CD8-positive, alpha-beta memory T cell (primary cell): ENCODE measurements at regions not wholly inside any gene's neighbourhood (a gene's known extent, or its start where the extent isn't known, plus 50 kb on each side); places are given as distances from the start of the nearest gene placed in this dataset.
A peak's percentile ranks its signal among the peaks of the same experiment; 100 is the strongest.
"Not testable (repeated sequence)": the region's sequence is repeated elsewhere in the genome, so short reads cannot be mapped to it uniquely, and the experiment has no call there.

ENCODE experiments used
- CTCF ChIA-PET: fragments of 350-600 bp; sonication (Branson Sonifier 250); formaldehyde crosslinking; loops from one replicate; lab custom pipeline; 2021; ENCODE audit warnings: antibody characterized with exemption; lab: Charles Lee
- POLR2A ChIA-PET: fragments of 350-600 bp; sonication (Branson Sonifier 250); formaldehyde crosslinking; loops from one replicate; lab custom pipeline; 2021; ENCODE audit warnings: antibody characterized with exemption; lab: Charles Lee
- DNase-seq, 5 donors: peaks; one replicate each; pipeline versions ENCODE4 v3.0.0 to v3.0.0-alpha.2; 2020 to 2022; ENCODE audit warnings: mixed read lengths in 1 of 5
- H3K27ac ChIP-seq: one replicate; pipeline ENCODE4 v1.7.0; 2013; ENCODE audit warnings: low read depth, mild to moderate bottlenecking, low read length, moderate library complexity
- H3K27me3 ChIP-seq: 2 replicates; pipeline ENCODE4 v1.7.0; 2013; ENCODE audit warnings: low read length, mild to moderate bottlenecking; ENCODE audit not compliant: insufficient read depth, poor library complexity, severe bottlenecking
- H3K36me3 ChIP-seq: 2 replicates; pipeline ENCODE4 v1.7.0; 2013; ENCODE audit warnings: mild to moderate bottlenecking, low read length, moderate library complexity; ENCODE audit not compliant: insufficient read depth
- H3K4me1 ChIP-seq: 2 replicates; pipeline ENCODE4 v1.7.0; 2013; ENCODE audit warnings: mild to moderate bottlenecking, low read length, moderate library complexity; ENCODE audit not compliant: insufficient read depth
- H3K4me3 ChIP-seq: 2 replicates; pipeline ENCODE4 v1.7.0; 2013; ENCODE audit warnings: mild to moderate bottlenecking, low read length
- H3K9me3 ChIP-seq: 2 replicates; pipeline ENCODE4 v1.7.0; 2013; ENCODE audit warnings: mild to moderate bottlenecking, low read length
- H3K27ac Mint-ChIP-seq, 8 donors: one replicate each; pipeline ENCODE4 v1.8.0; 2020 to 2021; ENCODE audit warnings: mixed read lengths in 8 of 8, mild to moderate bottlenecking in 6 of 8, inconsistent platforms in 3 of 8, moderate library complexity in 3 of 8
- H3K27me3 Mint-ChIP-seq, 2 donors: one replicate each; pipeline ENCODE4 v1.8.0; 2020 to 2021; ENCODE audit warnings: mixed read lengths in 2 of 2, mild to moderate bottlenecking in 1 of 2, moderate library complexity in 1 of 2
- H3K36me3 Mint-ChIP-seq, 3 donors: one replicate each; pipeline ENCODE4 v1.8.0; 2020 to 2021; ENCODE audit warnings: mixed read lengths in 3 of 3, inconsistent platforms in 1 of 3, mild to moderate bottlenecking in 1 of 3
- H3K4me1 Mint-ChIP-seq, 3 donors: one replicate each; pipeline ENCODE4 v1.8.0; 2020 to 2021; ENCODE audit warnings: mixed read lengths in 3 of 3, inconsistent platforms in 1 of 3, mild to moderate bottlenecking in 1 of 3
- H3K4me3 Mint-ChIP-seq, 7 donors: one replicate each; pipeline ENCODE4 v1.8.0; 2020 to 2021; ENCODE audit warnings: mixed read lengths in 7 of 7, mild to moderate bottlenecking in 6 of 7, moderate library complexity in 4 of 7, inconsistent platforms in 2 of 7
- H3K9me3 Mint-ChIP-seq, 5 donors: one replicate each; pipeline ENCODE4 v1.8.0; 2020 to 2022; ENCODE audit warnings: mixed read lengths in 5 of 5, mild to moderate bottlenecking in 3 of 5, moderate library complexity in 2 of 5, inconsistent platforms in 1 of 5

DNA sequence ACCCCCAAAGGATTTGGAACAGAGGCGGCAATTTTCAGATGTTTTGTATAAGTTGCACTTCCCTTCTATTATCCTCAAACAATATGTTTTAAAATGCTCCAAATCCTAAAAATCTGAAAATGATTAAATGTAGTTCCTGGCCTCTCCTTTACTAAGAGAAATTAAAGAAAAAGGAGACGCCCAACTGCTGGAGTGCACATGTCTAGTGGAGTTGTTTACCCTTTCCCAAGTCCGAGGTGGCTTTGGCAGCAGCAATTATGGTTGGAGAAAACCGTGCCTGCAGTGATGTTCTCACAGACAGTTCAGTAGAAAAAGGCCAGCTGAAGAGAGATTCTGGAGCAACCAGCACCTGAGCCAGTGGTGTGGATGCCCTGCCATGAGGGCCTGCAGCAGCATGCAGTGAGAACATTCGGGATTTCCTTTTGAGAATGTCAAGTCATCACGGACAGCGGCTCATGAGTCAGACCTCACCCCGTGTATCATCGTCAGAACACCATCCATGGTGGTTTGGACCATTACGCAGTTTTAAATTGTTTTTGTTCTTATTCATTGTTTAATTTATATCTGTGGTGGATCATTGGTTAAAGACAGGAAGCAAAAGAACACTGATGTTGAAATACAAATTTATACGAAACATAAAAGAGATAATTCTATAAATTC, 179.0 kb upstream of the KRR1 start:
- CTCF ChIA-PET, result no interaction called here
- POLR2A ChIA-PET, result no interaction called here
- Mint-ChIP-seq H3K9me3 (no peaks in the 10 kb centered on the region), H3K27ac (no peak overlapping the region), H3K4me1 (no peaks in the 10 kb centered on the region), H3K27me3 (no peaks in the 10 kb centered on the region), H3K4me3 (no peak overlapping the region), H3K36me3 (no peaks in the 10 kb centered on the region)
- DNase-seq, result no peak
- H3K9me3 ChIP-seq, result no peaks in the 10 kb centered on the region
- H3K36me3 ChIP-seq, result no peaks in the 10 kb centered on the region
- H3K27ac ChIP-seq, result no peak overlapping the region
- H3K27me3 ChIP-seq, result no peaks in the 10 kb centered on the region
- H3K4me3 ChIP-seq, result no peak overlapping the region
- no peaks in the 10 kb centered on the region for H3K4me1 ChIP-seq

DNA sequence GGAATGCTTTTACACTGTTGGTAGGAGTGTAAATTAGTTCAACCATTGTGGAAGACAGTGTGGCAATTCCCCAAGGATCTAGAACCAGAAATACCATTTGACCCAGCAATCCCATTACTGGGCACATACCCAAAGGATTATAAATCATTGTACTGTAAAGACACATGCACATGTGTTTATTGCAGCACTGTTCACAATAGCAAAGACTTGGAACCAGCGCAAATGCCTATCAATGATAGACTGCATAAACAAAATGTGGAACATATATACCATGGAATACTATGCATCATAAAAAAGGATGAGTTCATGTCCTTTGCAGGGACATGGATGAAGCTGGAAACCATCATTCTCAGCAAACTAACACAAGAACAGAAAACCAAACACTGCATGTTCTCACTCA, 174.8 kb upstream of the KRR1 start:
- H3K27me3 ChIP-seq, H3K27ac Mint-ChIP-seq, H3K4me3 Mint-ChIP-seq, H3K27me3 Mint-ChIP-seq, POLR2A ChIA-PET, H3K4me3 ChIP-seq, H3K4me1 Mint-ChIP-seq, H3K4me1 ChIP-seq, CTCF ChIA-PET, H3K9me3 Mint-ChIP-seq, H3K27ac ChIP-seq, DNase-seq, H3K9me3 ChIP-seq, H3K36me3 Mint-ChIP-seq, H3K36me3 ChIP-seq: not testable (repeated sequence)

DNA sequence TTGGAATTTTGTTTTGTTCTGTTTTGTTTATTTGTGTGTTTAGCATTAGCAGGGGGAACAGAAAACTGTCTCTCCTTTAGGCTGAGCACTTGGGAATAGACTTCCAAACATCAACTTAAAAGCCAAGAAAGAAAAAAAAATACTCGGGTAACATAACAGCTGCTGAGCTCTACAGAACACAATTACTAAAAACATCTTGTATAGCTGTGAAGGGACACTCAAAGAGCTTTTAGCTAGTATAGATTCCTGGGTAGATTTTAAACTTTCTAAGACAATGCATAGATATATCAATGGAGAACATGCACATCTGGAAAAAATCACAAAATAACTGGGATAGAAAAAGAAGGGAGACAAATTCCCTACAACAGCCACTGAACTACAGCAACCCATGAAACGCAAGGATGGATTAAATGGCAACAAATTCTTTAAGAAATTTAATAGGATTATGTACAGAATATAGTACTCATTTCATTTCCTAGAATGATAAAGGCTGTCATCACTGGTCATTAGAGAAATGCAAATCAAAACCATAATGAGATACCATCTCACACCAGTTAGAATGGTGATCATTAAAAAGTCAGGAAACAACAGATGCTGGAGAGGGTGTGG, 174.3 kb upstream of the KRR1 start:
- no peaks in the 10 kb centered on the region for H3K27me3 ChIP-seq
- Mint-ChIP-seq H3K36me3 (no peaks in the 10 kb centered on the region), H3K27me3 (no peaks in the 10 kb centered on the region), H3K4me1 (no peaks in the 10 kb centered on the region), H3K4me3 (no peak overlapping the region), H3K27ac (no peak overlapping the region), H3K9me3 (peaks cover 0 to 4% (median 0%) of the 10 kb centered on the region in 5 donors)
- no peak overlapping the region for H3K4me3 ChIP-seq
- H3K9me3 ChIP-seq, result no peaks in the 10 kb centered on the region
- CTCF ChIA-PET, result no interaction called here
- H3K36me3 ChIP-seq, result no peaks in the 10 kb centered on the region
- POLR2A ChIA-PET, result no interaction called here
- DNase-seq, result no peak
- H3K27ac ChIP-seq, result no peak overlapping the region
- H3K4me1 ChIP-seq, result no peaks in the 10 kb centered on the region

DNA sequence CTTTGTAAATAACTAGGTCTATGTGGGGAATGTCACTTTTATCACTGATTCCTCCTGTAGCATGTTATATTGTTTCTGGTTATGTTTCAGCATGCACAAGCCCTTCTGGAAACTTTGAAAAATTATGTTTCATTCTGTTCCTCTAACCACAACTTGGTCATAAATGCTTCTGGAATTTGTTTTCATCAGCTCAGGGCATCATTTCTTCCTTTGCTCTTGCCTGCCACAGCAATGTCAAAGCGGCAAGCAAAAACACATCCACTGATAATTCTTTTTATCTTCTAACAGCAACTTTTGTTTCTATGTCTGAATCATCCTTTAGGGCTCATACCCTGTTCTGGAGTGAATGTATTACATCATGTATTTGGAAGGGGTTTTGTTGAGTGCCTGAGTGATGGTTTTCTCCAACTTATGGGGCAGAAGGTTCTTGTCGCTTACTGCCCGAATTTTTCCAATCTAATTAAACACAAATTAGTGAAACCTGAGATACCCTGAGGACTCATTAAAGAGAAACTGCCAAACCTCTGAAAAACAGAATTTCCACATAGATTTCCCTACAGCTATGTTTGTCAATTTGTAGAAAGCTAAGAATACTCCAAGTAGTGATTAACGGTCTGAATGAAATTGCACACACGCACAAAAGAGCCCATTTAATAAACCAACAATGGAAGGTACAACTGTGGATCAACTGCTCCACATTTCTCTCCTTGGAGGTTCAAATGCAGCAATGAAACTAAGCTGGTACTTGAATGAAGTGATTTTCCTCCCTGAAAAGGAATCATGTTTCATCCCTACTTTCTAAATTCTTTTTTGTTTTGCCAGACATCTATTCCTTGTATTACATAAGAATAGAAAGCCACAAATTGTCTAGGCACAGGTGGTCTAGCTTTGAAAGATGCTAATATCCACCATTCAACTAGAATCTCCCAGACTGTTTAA, 173.5 kb upstream of the KRR1 start:
- Histone ChIP-seq H3K9me3 (no peaks in the 10 kb centered on the region), H3K27ac (no peak overlapping the region), H3K27me3 (no peaks in the 10 kb centered on the region), H3K4me1 (no peaks in the 10 kb centered on the region), H3K36me3 (no peaks in the 10 kb centered on the region), H3K4me3 (no peak overlapping the region)
- POLR2A ChIA-PET, result no interaction called here
- Mint-ChIP-seq H3K4me3 (no peak overlapping the region), H3K27ac (no peak overlapping the region), H3K27me3 (no peaks in the 10 kb centered on the region), H3K4me1 (no peaks in the 10 kb centered on the region), H3K9me3 (peaks cover 0 to 4% (median 0%) of the 10 kb centered on the region in 5 donors), H3K36me3 (peaks cover 0 to 2% (median 0%) of the 10 kb centered on the region in 3 donors)
- DNase-seq, result no peak
- CTCF ChIA-PET, result no interaction called here

DNA sequence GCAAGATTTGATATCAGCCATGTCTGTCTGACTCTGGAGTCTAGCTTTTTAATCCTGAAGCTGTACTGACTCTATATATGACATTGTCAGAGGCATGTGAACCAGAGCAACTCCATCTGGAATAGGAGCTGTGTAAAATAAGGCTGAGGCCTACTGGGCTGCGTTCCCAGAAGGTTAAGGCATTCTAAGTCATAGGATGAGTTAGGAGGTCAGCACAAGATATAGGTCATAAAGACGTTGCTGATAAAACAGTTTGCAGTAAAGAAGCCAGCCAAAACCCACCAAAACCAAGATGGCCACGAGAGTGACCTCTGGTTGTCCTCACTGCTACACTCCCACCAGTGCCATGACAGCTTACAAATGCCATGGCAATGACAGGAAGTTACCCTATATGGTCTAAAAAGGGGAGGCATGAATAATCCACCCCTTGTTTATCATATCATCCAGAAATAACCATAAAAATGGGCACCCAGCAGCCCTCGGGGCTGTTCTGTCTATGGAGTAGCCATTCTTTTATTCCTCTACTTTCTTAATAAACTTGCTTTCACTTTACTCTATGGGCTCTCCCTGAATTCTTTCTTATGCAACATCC, 172.7 kb upstream of the KRR1 start:
- H3K36me3 ChIP-seq, H3K4me3 Mint-ChIP-seq, CTCF ChIA-PET, H3K27me3 Mint-ChIP-seq, H3K4me1 Mint-ChIP-seq, POLR2A ChIA-PET, H3K9me3 Mint-ChIP-seq, DNase-seq, H3K27ac Mint-ChIP-seq, H3K9me3 ChIP-seq, H3K4me1 ChIP-seq, H3K4me3 ChIP-seq, H3K36me3 Mint-ChIP-seq, H3K27ac ChIP-seq, H3K27me3 ChIP-seq: not testable (repeated sequence)

DNA sequence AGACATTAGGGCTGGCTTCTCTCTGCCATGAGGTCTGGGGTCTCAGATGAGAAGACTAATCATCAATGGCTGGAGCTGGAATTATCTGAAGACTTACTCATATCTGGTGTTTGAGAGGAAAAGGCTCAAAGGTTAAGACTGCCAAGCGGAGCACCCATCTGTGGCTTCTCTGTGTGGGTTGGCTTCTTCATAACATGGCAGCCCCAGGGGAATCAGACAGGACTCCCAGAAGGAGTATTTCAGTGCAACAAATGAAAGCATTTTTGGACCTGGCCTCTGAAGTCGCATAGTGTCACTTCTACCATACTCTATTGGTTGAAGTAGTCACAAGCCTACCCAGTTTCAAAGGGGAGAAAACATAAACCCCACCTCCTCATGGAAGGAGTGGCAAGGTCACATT, 171.8 kb upstream of the KRR1 start:
- Mint-ChIP-seq H3K4me3 (no peak overlapping the region), H3K27me3 (no peaks in the 10 kb centered on the region), H3K27ac (peak overlapping the region in 1 of 8 donors; percentile 54), H3K36me3 (peaks cover 0 to 4% (median 0%) of the 10 kb centered on the region in 3 donors), H3K9me3 (peaks cover 0 to 4% (median 0%) of the 10 kb centered on the region in 5 donors), H3K4me1 (no peaks in the 10 kb centered on the region)
- H3K4me1 ChIP-seq, result no peaks in the 10 kb centered on the region
- no peak overlapping the region for H3K27ac ChIP-seq
- no peaks in the 10 kb centered on the region for H3K36me3 ChIP-seq
- no peaks in the 10 kb centered on the region for H3K27me3 ChIP-seq
- no peak overlapping the region for H3K4me3 ChIP-seq
- no peaks in the 10 kb centered on the region for H3K9me3 ChIP-seq
- ChIA-PET CTCF (no interaction called here), POLR2A (no interaction called here)
- DNase-seq, result no peak

DNA sequence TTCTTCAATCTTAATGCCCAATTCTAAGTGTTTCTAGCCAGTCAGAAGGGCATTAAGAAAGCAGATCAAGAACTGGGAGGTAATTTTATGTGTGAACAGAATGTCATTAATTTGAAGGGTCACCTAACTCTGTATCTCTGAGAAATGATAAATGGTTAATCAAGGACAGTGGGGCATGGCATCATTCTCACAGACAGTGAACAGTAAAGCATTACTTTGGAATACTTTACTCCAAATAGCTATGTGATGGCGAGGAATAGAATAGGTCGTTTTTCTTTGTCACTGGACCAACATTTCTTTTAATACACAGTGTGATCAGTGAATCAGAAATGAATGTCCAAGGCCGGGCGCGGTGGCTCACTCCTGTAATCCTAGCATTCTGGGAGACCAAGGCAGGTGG, 166.1 kb upstream of the KRR1 start:
- DNase-seq, result no peak
- Mint-ChIP-seq H3K36me3 (peaks cover 0 to 4% (median 1%) of the 10 kb centered on the region in 3 donors), H3K4me1 (no peaks in the 10 kb centered on the region), H3K4me3 (no peak overlapping the region), H3K27me3 (no peaks in the 10 kb centered on the region), H3K9me3 (peaks cover 0 to 4% (median 0%) of the 10 kb centered on the region in 5 donors), H3K27ac (no peak overlapping the region)
- Histone ChIP-seq H3K36me3 (no peaks in the 10 kb centered on the region), H3K27ac (no peak overlapping the region), H3K4me3 (no peak overlapping the region), H3K27me3 (no peaks in the 10 kb centered on the region), H3K4me1 (no peaks in the 10 kb centered on the region), H3K9me3 (no peaks in the 10 kb centered on the region)
- POLR2A ChIA-PET, result no interaction called here
- CTCF ChIA-PET, result no interaction called here

DNA sequence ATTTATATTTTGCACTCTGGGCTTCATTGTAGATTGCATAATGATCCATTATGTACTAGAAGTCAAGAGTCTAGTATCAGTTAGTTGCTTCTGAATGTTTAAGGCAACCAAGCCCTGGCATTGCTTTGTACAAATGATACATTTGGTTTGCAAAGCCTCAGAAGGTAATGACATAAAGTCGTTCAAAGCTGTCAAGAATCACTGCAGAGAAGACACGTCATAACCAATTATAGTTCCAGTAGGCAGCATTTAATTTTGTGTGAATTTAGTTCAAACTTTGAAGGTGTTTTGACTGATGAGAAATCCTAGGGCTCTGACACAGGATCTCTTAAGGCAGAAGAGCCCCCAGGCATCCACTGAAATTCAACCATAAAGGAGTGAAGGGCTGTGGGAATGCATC, 163.0 kb upstream of the KRR1 start:
- ChIA-PET CTCF (no interaction called here), POLR2A (no interaction called here)
- Mint-ChIP-seq H3K4me1 (no peaks in the 10 kb centered on the region), H3K36me3 (peaks cover 0 to 1% (median 0%) of the 10 kb centered on the region in 3 donors), H3K9me3 (no peaks in the 10 kb centered on the region), H3K27me3 (no peaks in the 10 kb centered on the region), H3K4me3 (no peak overlapping the region), H3K27ac (no peak overlapping the region)
- no peaks in the 10 kb centered on the region for H3K36me3 ChIP-seq
- no peak for DNase-seq
- H3K27me3 ChIP-seq, result no peaks in the 10 kb centered on the region
- no peaks in the 10 kb centered on the region for H3K9me3 ChIP-seq
- H3K27ac ChIP-seq, result no peak overlapping the region
- no peak overlapping the region for H3K4me3 ChIP-seq
- H3K4me1 ChIP-seq, result no peaks in the 10 kb centered on the region
